ENCODE measurements at regions not wholly inside any gene's neighbourhood (a gene's known extent, or its start where the extent isn't known, plus 50 kb on each side); places are given as distances from the start of the nearest gene placed in this dataset.
"Not testable (repeated sequence)": the region's sequence is repeated elsewhere in the genome, so short reads cannot be mapped to it uniquely, and the experiment has no call there.

DNA sequence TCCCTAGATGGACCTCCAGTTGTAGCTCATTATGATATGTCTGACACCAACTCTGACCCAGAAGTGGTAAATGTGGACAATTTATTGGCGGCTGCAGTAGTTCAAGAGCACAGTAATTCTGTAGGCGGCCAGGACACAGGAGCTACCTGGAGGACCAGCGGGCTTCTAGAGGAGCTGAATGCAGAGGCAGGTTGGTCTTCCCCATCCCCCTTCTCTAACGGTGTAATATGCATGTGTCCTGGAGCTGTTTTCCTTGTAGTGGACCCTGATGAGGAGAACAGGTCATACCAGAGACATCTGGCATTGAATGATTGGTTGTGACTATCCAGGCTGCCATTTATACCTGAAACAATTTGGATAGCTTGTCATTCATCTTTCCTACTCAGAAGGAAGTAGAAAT, 135.8 kb downstream of the HAUS1 start:
- DNase-seq: no peak
- Mint-ChIP-seq H3K9me3 (ENCODE audit: low read depth) (no peaks in the 10 kb centered on the region), H3K27me3 (no peaks in the 10 kb centered on the region), H3K27ac (no peak overlapping the region), H3K4me1 (peaks cover 8% of the 10 kb centered on the region), H3K4me3 (no peak overlapping the region), H3K36me3 (peaks cover 23% of the 10 kb centered on the region)
- no peak for ATAC-seq
- CTCF ChIA-PET: interaction anchor here (0.9 to 2.4 kb wide), 5 partner anchors 10 to 91 kb away, joined by 3 to 11 read pairs (median 3); a partner anchor contains a TSS

DNA sequence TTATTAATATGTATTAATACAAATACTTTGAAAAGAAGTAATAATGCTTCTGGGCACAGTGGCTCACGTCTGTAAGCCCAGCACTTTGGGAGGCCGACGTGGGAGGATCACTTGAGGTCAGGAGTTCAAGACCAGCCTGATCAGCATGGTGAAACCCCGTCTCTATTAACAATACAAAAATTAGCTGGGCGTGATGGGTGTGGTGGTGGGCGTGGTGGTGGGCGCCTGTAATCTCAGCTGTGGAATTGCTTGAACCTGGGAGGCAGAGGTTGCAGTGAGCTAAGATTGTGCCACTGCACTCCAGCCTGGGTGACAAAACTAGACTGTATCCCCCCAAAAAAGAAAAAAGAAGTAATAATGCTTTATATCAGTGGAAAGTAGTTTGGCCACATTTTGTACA, 137.2 kb downstream of the HAUS1 start:
- H3K36me3 Mint-ChIP-seq: peaks cover 18% of the 10 kb centered on the region
- H3K4me3 Mint-ChIP-seq; ATAC-seq; H3K4me1 Mint-ChIP-seq; H3K27me3 Mint-ChIP-seq; H3K9me3 Mint-ChIP-seq (ENCODE audit: low read depth); DNase-seq; CTCF ChIA-PET; H3K27ac Mint-ChIP-seq: not testable (repeated sequence)

DNA sequence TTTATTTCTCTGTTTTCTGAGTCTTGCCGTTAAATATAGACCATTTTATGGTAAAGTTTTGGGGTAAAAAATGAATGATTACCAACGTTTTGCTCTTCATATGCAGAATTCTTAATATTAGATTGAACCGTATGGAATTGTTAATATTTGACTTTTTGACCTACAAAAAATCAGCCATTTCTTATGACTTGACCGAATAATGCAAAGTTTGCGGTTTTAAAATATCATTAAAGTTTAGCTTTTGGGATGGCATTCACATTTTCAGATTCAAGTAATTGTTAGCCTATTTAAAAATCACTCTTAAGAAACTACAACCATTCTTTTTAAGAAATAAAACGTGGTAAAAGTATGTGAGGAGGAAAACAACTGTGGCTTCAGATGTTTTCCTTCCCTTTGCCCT, 138.0 kb downstream of the HAUS1 start:
- no peak overlapping the region for H3K27ac Mint-ChIP-seq
- CTCF ChIA-PET: no interaction called here
- no peaks in the 10 kb centered on the region for H3K9me3 Mint-ChIP-seq (ENCODE audit: low read depth)
- H3K4me3 Mint-ChIP-seq: no peak overlapping the region
- H3K4me1 Mint-ChIP-seq: peaks cover 8% of the 10 kb centered on the region
- DNase-seq (no peak), ATAC-seq (no peak)
- H3K27me3 Mint-ChIP-seq: no peaks in the 10 kb centered on the region
- peaks cover 17% of the 10 kb centered on the region for H3K36me3 Mint-ChIP-seq

DNA sequence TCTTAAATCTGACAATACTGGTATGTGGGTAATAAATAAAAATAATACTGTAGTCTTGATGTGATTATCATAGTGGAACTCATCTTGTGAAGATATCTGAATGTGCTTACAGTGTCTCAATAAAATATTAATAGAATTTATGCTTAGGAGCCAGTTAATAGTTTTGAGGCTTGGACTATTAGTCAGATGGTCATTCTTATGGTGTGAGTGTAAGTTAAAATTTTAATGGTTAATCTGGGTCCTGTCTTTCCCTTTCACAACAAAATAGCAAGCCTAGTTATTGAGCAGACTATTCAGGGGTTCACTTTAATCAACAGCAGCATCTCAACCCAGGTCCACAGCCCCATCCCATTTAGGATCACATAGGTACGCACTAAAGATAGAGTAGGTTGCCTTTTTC, 138.9 kb downstream of the HAUS1 start:
- Mint-ChIP-seq H3K4me1 (peaks cover 11% of the 10 kb centered on the region), H3K27me3 (no peaks in the 10 kb centered on the region), H3K4me3 (no peak overlapping the region), H3K9me3 (ENCODE audit: low read depth) (no peaks in the 10 kb centered on the region), H3K27ac (no peak overlapping the region), H3K36me3 (peaks cover 15% of the 10 kb centered on the region)
- CTCF ChIA-PET: no interaction called here
- DNase-seq (no peak), ATAC-seq (no peak)

DNA sequence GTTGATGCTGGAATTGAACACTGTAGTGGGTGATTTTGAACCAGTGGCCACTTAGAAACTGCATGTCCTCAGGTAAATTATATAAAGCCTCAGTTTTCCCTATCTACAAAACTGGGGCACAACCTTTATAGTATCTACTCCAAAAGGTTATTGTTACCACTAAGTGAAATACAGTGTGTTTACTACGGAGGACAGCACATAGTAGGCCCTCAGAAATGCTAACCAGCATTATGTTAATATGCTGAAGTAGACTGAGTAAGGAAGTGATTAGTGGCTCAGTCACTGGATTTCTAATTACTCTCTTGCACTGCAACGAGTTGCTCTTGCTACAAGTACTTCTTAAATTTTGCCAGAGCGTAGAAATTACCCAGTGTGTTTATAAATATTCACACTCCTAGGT, 139.5 kb downstream of the HAUS1 start:
- DNase-seq (no peak), ATAC-seq (no peak)
- Mint-ChIP-seq H3K4me1 (peaks cover 15% of the 10 kb centered on the region), H3K36me3 (peaks cover 19% of the 10 kb centered on the region), H3K27ac (no peak overlapping the region), H3K9me3 (ENCODE audit: low read depth) (no peaks in the 10 kb centered on the region), H3K27me3 (no peaks in the 10 kb centered on the region), H3K4me3 (no peak overlapping the region)
- CTCF ChIA-PET: no interaction called here

DNA sequence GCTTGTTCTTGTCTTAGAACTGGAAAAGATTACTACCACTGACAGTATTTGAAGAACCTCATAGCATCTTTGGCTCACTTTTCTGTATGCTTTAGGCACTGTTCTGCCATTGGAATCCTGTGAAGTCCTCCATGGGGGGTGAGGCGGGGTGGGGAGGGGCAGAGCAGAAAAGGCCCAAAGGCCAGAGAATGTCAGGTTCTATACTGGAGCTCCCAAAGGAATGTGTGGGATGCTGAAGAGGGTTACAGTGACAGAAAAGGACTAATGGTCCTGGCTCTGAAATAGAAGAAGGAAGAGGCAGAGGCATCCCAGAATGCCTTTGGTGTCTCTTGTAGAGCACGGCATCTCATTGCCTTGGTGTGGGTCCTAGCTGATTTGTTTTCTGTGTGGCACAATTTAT, 141.9 kb downstream of the HAUS1 start:
- Mint-ChIP-seq H3K4me3 (no peak overlapping the region), H3K27ac (peak overlapping the region; percentile 56), H3K27me3 (no peaks in the 10 kb centered on the region), H3K4me1 (peaks cover 37% of the 10 kb centered on the region), H3K36me3 (peaks cover 34% of the 10 kb centered on the region), H3K9me3 (ENCODE audit: low read depth) (no peaks in the 10 kb centered on the region)
- ATAC-seq: no peak
- DNase-seq: no peak
- CTCF ChIA-PET: interaction anchor here (1.3 to 10.1 kb wide), 3 partner anchors 9 to 412 kb away, joined by 5 to 62 read pairs (median 7); a partner anchor contains a TSS

DNA sequence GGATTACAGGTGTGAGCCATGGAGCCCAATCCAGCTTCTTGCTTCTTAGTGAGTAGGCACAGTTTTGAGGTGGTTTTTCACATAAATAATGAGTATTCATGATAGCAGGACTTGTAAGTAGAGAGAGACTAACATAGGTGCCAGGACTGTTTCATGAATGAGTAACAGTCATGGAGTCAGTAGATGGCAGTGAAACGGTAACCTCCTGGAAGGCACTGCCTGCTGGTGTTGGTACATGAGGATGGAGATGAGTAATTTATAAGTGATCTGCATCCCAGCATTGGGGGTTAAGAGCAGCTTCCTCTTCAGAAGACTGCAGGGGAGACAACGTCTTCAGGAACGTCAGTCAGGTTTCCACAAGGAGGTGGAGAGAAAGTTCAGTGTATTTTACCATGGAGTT, 143.8 kb downstream of the HAUS1 start:
- Mint-ChIP-seq H3K36me3 (peaks cover 37% of the 10 kb centered on the region), H3K27me3 (no peaks in the 10 kb centered on the region), H3K4me1 (peaks cover 47% of the 10 kb centered on the region), H3K9me3 (ENCODE audit: low read depth) (no peaks in the 10 kb centered on the region), H3K27ac (no peak overlapping the region), H3K4me3 (no peak overlapping the region)
- CTCF ChIA-PET: interaction anchor here (1.4 to 10.1 kb wide), 2 partner anchors 33 to 74 kb away, joined by 6 to 62 read pairs; a partner anchor contains a TSS
- DNase-seq (no peak), ATAC-seq (no peak)

DNA sequence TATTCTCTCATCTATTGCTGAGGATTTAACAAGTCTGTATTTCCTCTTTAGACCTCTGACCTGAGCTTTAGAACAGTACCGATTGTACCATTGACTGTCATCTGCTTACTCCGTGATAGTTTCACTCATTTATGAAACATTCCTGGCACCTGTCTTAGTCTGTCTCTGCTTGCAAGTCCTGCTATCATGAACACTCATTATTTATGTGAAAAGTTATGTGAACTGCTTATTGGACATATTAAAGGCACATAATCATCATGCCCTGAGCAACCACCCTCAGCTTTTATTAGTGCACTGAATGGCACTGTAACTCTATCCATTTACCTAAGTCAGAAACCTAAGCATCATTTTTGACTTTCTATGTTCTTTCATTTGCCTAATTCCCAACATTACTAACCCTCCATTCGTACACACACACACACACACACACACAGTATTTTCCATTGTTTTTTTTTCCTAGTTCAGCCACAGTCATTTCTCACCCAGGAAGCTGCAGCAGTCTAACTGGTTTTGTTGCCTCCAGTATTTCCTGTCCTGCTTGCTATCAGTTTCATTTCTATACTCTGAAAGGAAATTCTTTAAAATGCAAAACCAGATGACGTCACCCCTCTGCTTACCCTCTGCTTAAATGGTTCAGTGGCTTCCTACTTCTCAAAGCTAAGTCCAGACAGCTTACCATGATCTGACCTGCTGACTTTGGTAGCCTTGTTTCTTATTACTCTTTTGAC, 146.1 kb downstream of the HAUS1 start:
- peak; percentile 95 for ATAC-seq

DNA sequence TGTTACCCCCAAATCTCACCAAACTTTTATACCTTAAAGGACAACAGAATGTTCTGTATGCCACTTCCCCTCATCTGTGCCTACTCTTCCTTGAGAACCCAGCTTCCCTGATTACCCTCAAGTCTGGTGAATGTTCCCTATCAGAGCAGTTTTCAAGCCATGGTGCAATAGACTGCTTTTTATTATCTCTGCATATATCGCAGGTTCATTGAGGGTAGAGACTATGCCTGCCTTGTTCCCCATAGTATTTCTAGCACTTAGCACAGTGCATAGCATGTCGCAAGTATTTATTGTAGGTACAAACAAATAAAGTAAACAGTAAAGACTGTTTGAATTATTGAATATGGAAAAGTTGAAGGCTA, 146.6 kb downstream of the HAUS1 start:
- peak; percentile 54 for ATAC-seq

More for the DNA sequence above, 146.1 kb downstream of the HAUS1 start:
- Mint-ChIP-seq H3K27ac (peak overlapping the region; percentile 97), H3K27me3 (no peaks in the 10 kb centered on the region), H3K9me3 (ENCODE audit: low read depth) (no peaks in the 10 kb centered on the region), H3K4me1 (peaks cover 56% of the 10 kb centered on the region), H3K4me3 (peak overlapping the region; percentile 75), H3K36me3 (peaks cover 55% of the 10 kb centered on the region)
- CTCF ChIA-PET: interaction anchor here (0.8 to 10.1 kb wide), 8 partner anchors 11 to 102 kb away, joined by 3 to 62 read pairs (median 3); a partner anchor contains a TSS
- DNase-seq: peak; percentile 81

DNA sequence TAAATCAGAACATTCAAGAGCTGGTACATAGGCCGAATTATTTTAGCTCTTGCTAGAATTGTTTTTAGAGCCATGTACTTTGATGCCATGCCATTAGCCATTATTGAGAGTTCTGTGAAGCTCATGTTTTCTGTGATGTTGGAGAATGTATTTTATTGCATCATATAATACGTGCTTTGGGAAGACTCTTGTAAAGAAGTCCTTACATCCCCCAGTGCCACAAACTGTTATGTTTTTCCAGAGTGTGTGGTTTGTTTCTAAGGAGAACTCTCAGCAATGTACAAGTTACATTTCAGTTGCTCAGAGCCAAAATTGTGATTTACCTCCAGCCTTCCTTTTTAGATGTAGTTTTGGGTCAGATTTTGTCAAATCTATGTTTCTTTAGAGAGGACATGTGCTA, 148.6 kb downstream of the HAUS1 start:
- ATAC-seq (no peak), DNase-seq (no peak)
- CTCF ChIA-PET: interaction anchor here (0.6 to 10.1 kb wide), 2 partner anchors 58 to 79 kb away, joined by 3 to 62 read pairs; a partner anchor contains a TSS
- peaks cover 59% of the 10 kb centered on the region for H3K4me1 Mint-ChIP-seq
- H3K27ac Mint-ChIP-seq: peak overlapping the region; percentile 47
- no peak overlapping the region for H3K4me3 Mint-ChIP-seq
- H3K9me3 Mint-ChIP-seq (ENCODE audit: low read depth): no peaks in the 10 kb centered on the region
- no peaks in the 10 kb centered on the region for H3K27me3 Mint-ChIP-seq
- peaks cover 68% of the 10 kb centered on the region for H3K36me3 Mint-ChIP-seq

More for the DNA sequence above, 146.6 kb downstream of the HAUS1 start:
- Mint-ChIP-seq H3K36me3 (peaks cover 55% of the 10 kb centered on the region), H3K9me3 (ENCODE audit: low read depth) (no peaks in the 10 kb centered on the region), H3K4me3 (peak overlapping the region; percentile 75), H3K27ac (peak overlapping the region; percentile 97), H3K27me3 (no peaks in the 10 kb centered on the region), H3K4me1 (peaks cover 55% of the 10 kb centered on the region)
- no peak for DNase-seq
- CTCF ChIA-PET: interaction anchor here (0.8 to 10.1 kb wide), 8 partner anchors 11 to 103 kb away, joined by 3 to 62 read pairs (median 3); a partner anchor contains a TSS

DNA sequence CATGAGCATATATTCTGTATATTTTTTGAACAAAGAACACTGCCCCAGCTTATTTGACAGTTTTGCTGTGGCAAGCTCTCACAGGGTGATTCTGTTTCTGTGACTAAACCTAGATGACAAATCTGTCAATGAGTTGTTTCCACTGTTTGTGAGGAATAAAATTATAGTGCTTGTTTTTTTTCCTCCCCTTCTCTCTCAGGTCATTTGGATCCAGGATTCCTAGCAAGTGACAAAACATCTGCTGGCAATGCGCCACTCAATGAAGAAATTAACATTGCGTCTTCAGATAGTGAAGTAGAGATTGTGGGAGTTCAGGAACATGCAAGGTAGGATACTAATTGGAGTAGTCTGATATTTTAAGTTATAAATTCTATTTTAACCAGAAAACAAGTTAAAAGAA, 149.3 kb downstream of the HAUS1 start:
- Mint-ChIP-seq H3K4me1 (peaks cover 53% of the 10 kb centered on the region), H3K27ac (peak overlapping the region; percentile 8), H3K36me3 (peaks cover 60% of the 10 kb centered on the region), H3K9me3 (ENCODE audit: low read depth) (no peaks in the 10 kb centered on the region), H3K27me3 (no peaks in the 10 kb centered on the region), H3K4me3 (no peak overlapping the region)
- CTCF ChIA-PET: interaction anchor here (10.1 kb wide), 1 partner anchor 80 kb away, joined by 62 read pairs; a partner anchor contains a TSS
- ATAC-seq (no peak), DNase-seq (no peak)

DNA sequence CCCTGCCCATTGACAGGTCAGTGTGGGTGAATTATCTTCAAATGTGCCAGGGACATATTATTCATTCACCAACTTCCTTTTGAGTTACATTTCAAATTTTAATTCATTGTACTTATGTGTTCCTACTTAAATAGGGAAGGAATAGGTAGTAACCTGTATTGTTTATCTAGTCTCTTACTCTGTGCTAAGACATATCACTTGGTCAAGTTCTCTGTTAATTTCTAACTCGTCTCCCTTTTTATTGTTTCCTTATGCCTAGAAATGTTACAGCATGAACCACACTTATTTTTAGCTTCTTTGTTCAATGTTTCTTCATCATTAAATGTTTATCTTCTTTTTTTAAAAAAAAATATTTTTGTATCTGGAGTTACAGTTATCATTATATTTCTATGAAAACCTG, 151.9 kb downstream of the HAUS1 start:
- Mint-ChIP-seq H3K9me3 (ENCODE audit: low read depth) (no peaks in the 10 kb centered on the region), H3K27me3 (no peaks in the 10 kb centered on the region), H3K27ac (no peak overlapping the region), H3K4me3 (no peak overlapping the region), H3K4me1 (peaks cover 36% of the 10 kb centered on the region), H3K36me3 (peaks cover 55% of the 10 kb centered on the region)
- no peak for DNase-seq
- CTCF ChIA-PET: interaction anchor here (1.1 to 1.6 kb wide), 2 partner anchors 83 to 402 kb away, joined by 3 read pairs; no protein-coding TSS in a partner anchor
- no peak for ATAC-seq

DNA sequence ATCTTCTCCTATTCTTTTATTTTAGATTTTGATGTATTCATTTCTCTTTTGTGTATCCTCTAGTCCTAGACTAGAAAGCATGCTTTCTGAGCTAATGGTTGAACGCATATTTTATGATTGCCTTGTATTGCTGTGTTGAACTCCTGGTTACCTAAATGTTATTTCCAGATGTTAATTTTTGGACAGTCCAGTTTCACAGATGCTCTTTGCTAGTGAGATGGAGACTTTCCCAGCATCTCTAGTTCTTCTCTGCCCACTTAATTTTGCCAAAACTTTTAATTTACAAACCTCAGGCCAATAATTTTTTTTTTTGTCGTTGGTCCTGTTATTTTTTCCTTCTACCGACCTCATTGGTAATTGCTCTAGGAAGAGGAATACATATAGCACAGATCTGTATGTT, 153.2 kb downstream of the HAUS1 start:
- Mint-ChIP-seq H3K27me3 (no peaks in the 10 kb centered on the region), H3K4me1 (peaks cover 35% of the 10 kb centered on the region), H3K4me3 (no peak overlapping the region), H3K27ac (no peak overlapping the region), H3K36me3 (peaks cover 53% of the 10 kb centered on the region), H3K9me3 (ENCODE audit: low read depth) (no peaks in the 10 kb centered on the region)
- CTCF ChIA-PET: no interaction called here
- no peak for DNase-seq
- ATAC-seq: no peak
